ENCODE measurements at regions not wholly inside any gene's neighbourhood (a gene's known extent, or its start where the extent isn't known, plus 50 kb on each side); places are given as distances from the start of the nearest gene placed in this dataset.
A peak's percentile ranks its signal among the peaks of the same experiment; 100 is the strongest.

- no peaks in the 10 kb centered on the region for H3K36me3 ChIP-seq (ENCODE audit: control insufficient read depth in 2 of 2, insufficient read depth in 2 of 2, low read length in 1 of 2)
- no peak overlapping the region for H3K4me3 ChIP-seq (ENCODE audit: low read depth in 1 of 2, low read length in 2 of 2)
- no peak overlapping the region for H3K27ac ChIP-seq (ENCODE audit: low read depth in 2 of 2, low read length in 1 of 2)
- H3K4me1 ChIP-seq (ENCODE audit: control insufficient read depth in 2 of 2, insufficient read depth in 2 of 2, low read length in 1 of 2) = no peaks in the 10 kb centered on the region
- H3K9me3 ChIP-seq (ENCODE audit: control insufficient read depth in 2 of 2, insufficient read depth in 1 of 2, low read depth in 1 of 2, low read length in 1 of 2) = no peaks in the 10 kb centered on the region
- H3K27me3 ChIP-seq (ENCODE audit: control insufficient read depth in 1 of 2, insufficient read depth in 2 of 2, low read length in 2 of 2) = no peaks in the 10 kb centered on the region
Measured at GRCh38 chr5:68000805-68001204, 214.8 kb upstream of the PIK3R1 start.

- WGBS, 2 donors = 68 to 69% methylated on average over 2 of the region's 2 CpGs
- Histone ChIP-seq H3K4me3 (ENCODE audit: low read depth in 1 of 2, low read length in 2 of 2) (no peak overlapping the region), H3K9me3 (ENCODE audit: control insufficient read depth in 2 of 2, insufficient read depth in 1 of 2, low read depth in 1 of 2, low read length in 1 of 2) (no peaks in the 10 kb centered on the region), H3K27me3 (ENCODE audit: control insufficient read depth in 1 of 2, insufficient read depth in 2 of 2, low read length in 2 of 2) (no peaks in the 10 kb centered on the region), H3K27ac (ENCODE audit: low read depth in 2 of 2, low read length in 1 of 2) (no peak overlapping the region), H3K4me1 (ENCODE audit: control insufficient read depth in 2 of 2, insufficient read depth in 2 of 2, low read length in 1 of 2) (no peaks in the 10 kb centered on the region), H3K36me3 (ENCODE audit: control insufficient read depth in 2 of 2, insufficient read depth in 2 of 2, low read length in 1 of 2) (no peaks in the 10 kb centered on the region)
Measured at GRCh38 chr5:67999391-67999790, 216.2 kb upstream of the PIK3R1 start.

GRCh38 chr5:67998709-67999261 is 216.8 kb upstream of the PIK3R1 start:
- Histone ChIP-seq H3K27ac (ENCODE audit: low read depth in 2 of 2, low read length in 1 of 2) (peak overlapping the region; percentile 58 to 69), H3K27me3 (ENCODE audit: control insufficient read depth in 1 of 2, insufficient read depth in 2 of 2, low read length in 2 of 2) (no peaks in the 10 kb centered on the region), H3K4me1 (ENCODE audit: control insufficient read depth in 2 of 2, insufficient read depth in 2 of 2, low read length in 1 of 2) (no peaks in the 10 kb centered on the region), H3K4me3 (ENCODE audit: low read depth in 1 of 2, low read length in 2 of 2) (no peak overlapping the region), H3K9me3 (ENCODE audit: control insufficient read depth in 2 of 2, insufficient read depth in 1 of 2, low read depth in 1 of 2, low read length in 1 of 2) (no peaks in the 10 kb centered on the region), H3K36me3 (ENCODE audit: control insufficient read depth in 2 of 2, insufficient read depth in 2 of 2, low read length in 1 of 2) (no peaks in the 10 kb centered on the region)
- WGBS, 2 donors = 62 to 67% methylated on average over 7 of the region's 7 CpGs

GRCh38 chr5:67997892-67998457 is 217.6 kb upstream of the PIK3R1 start:
- Histone ChIP-seq H3K4me1 (ENCODE audit: control insufficient read depth in 2 of 2, insufficient read depth in 2 of 2, low read length in 1 of 2) (no peaks in the 10 kb centered on the region), H3K36me3 (ENCODE audit: control insufficient read depth in 2 of 2, insufficient read depth in 2 of 2, low read length in 1 of 2) (no peaks in the 10 kb centered on the region), H3K4me3 (ENCODE audit: low read depth in 1 of 2, low read length in 2 of 2) (no peak overlapping the region), H3K9me3 (ENCODE audit: control insufficient read depth in 2 of 2, insufficient read depth in 1 of 2, low read depth in 1 of 2, low read length in 1 of 2) (no peaks in the 10 kb centered on the region), H3K27ac (ENCODE audit: low read depth in 2 of 2, low read length in 1 of 2) (peak overlapping the region in 1 of 2 donors; percentile 1), H3K27me3 (ENCODE audit: control insufficient read depth in 1 of 2, insufficient read depth in 2 of 2, low read length in 2 of 2) (no peaks in the 10 kb centered on the region)
- WGBS, 2 donors = 90 to 97% methylated on average over 3 to 4 of the region's 5 CpGs

- WGBS, 2 donors = 83 to 94% methylated on average over 1 of the region's 1 CpG
- Histone ChIP-seq H3K4me3 (ENCODE audit: low read depth in 1 of 2, low read length in 2 of 2) (no peak overlapping the region), H3K4me1 (ENCODE audit: control insufficient read depth in 2 of 2, insufficient read depth in 2 of 2, low read length in 1 of 2) (no peaks in the 10 kb centered on the region), H3K36me3 (ENCODE audit: control insufficient read depth in 2 of 2, insufficient read depth in 2 of 2, low read length in 1 of 2) (no peaks in the 10 kb centered on the region), H3K9me3 (ENCODE audit: control insufficient read depth in 2 of 2, insufficient read depth in 1 of 2, low read depth in 1 of 2, low read length in 1 of 2) (no peaks in the 10 kb centered on the region), H3K27ac (ENCODE audit: low read depth in 2 of 2, low read length in 1 of 2) (peak overlapping the region in 1 of 2 donors; percentile 29), H3K27me3 (ENCODE audit: control insufficient read depth in 1 of 2, insufficient read depth in 2 of 2, low read length in 2 of 2) (no peaks in the 10 kb centered on the region)
Measured at GRCh38 chr5:67997148-67997547, 218.4 kb upstream of the PIK3R1 start.

- peak overlapping the region in 1 of 2 donors; percentile 24 for H3K27ac ChIP-seq (ENCODE audit: low read depth in 2 of 2, low read length in 1 of 2)
- no peaks in the 10 kb centered on the region for H3K4me1 ChIP-seq (ENCODE audit: control insufficient read depth in 2 of 2, insufficient read depth in 2 of 2, low read length in 1 of 2)
- 79 to 85% methylated on average over 10 of the region's 10 CpGs for WGBS, 2 donors
- no peaks in the 10 kb centered on the region for H3K36me3 ChIP-seq (ENCODE audit: control insufficient read depth in 2 of 2, insufficient read depth in 2 of 2, low read length in 1 of 2)
- H3K4me3 ChIP-seq (ENCODE audit: low read depth in 1 of 2, low read length in 2 of 2) = no peak overlapping the region
- no peaks in the 10 kb centered on the region for H3K9me3 ChIP-seq (ENCODE audit: control insufficient read depth in 2 of 2, insufficient read depth in 1 of 2, low read depth in 1 of 2, low read length in 1 of 2)
- H3K27me3 ChIP-seq (ENCODE audit: control insufficient read depth in 1 of 2, insufficient read depth in 2 of 2, low read length in 2 of 2) = no peaks in the 10 kb centered on the region
Measured at GRCh38 chr5:67996596-67996995, 219.0 kb upstream of the PIK3R1 start.

- no peak overlapping the region for H3K27ac ChIP-seq (ENCODE audit: low read depth in 2 of 2, low read length in 1 of 2)
- H3K27me3 ChIP-seq (ENCODE audit: control insufficient read depth in 1 of 2, insufficient read depth in 2 of 2, low read length in 2 of 2) = no peaks in the 10 kb centered on the region
- no peaks in the 10 kb centered on the region for H3K36me3 ChIP-seq (ENCODE audit: control insufficient read depth in 2 of 2, insufficient read depth in 2 of 2, low read length in 1 of 2)
- WGBS, 2 donors = 54 to 55% methylated on average over 3 of the region's 3 CpGs
- no peaks in the 10 kb centered on the region for H3K4me1 ChIP-seq (ENCODE audit: control insufficient read depth in 2 of 2, insufficient read depth in 2 of 2, low read length in 1 of 2)
- H3K4me3 ChIP-seq (ENCODE audit: low read depth in 1 of 2, low read length in 2 of 2) = no peak overlapping the region
- no peaks in the 10 kb centered on the region for H3K9me3 ChIP-seq (ENCODE audit: control insufficient read depth in 2 of 2, insufficient read depth in 1 of 2, low read depth in 1 of 2, low read length in 1 of 2)
Measured at GRCh38 chr5:67992923-67993322, 222.6 kb upstream of the PIK3R1 start.

- H3K36me3 ChIP-seq (ENCODE audit: control insufficient read depth in 2 of 2, insufficient read depth in 2 of 2, low read length in 1 of 2) = no peaks in the 10 kb centered on the region
- no peaks in the 10 kb centered on the region for H3K9me3 ChIP-seq (ENCODE audit: control insufficient read depth in 2 of 2, insufficient read depth in 1 of 2, low read depth in 1 of 2, low read length in 1 of 2)
- no peaks in the 10 kb centered on the region for H3K4me1 ChIP-seq (ENCODE audit: control insufficient read depth in 2 of 2, insufficient read depth in 2 of 2, low read length in 1 of 2)
- WGBS, 2 donors = 69 to 75% methylated on average over 2 of the region's 2 CpGs
- H3K27ac ChIP-seq (ENCODE audit: low read depth in 2 of 2, low read length in 1 of 2) = no peak overlapping the region
- H3K4me3 ChIP-seq (ENCODE audit: low read depth in 1 of 2, low read length in 2 of 2) = no peak overlapping the region
- no peaks in the 10 kb centered on the region for H3K27me3 ChIP-seq (ENCODE audit: control insufficient read depth in 1 of 2, insufficient read depth in 2 of 2, low read length in 2 of 2)
Measured at GRCh38 chr5:67989456-67989855, 226.1 kb upstream of the PIK3R1 start.

GRCh38 chr5:67986761-67987160 is 228.8 kb upstream of the PIK3R1 start:
- Histone ChIP-seq H3K27me3 (ENCODE audit: control insufficient read depth in 1 of 2, insufficient read depth in 2 of 2, low read length in 2 of 2) (no peaks in the 10 kb centered on the region), H3K36me3 (ENCODE audit: control insufficient read depth in 2 of 2, insufficient read depth in 2 of 2, low read length in 1 of 2) (no peaks in the 10 kb centered on the region), H3K9me3 (ENCODE audit: control insufficient read depth in 2 of 2, insufficient read depth in 1 of 2, low read depth in 1 of 2, low read length in 1 of 2) (no peaks in the 10 kb centered on the region), H3K4me3 (ENCODE audit: low read depth in 1 of 2, low read length in 2 of 2) (no peak overlapping the region), H3K27ac (ENCODE audit: low read depth in 2 of 2, low read length in 1 of 2) (no peak overlapping the region), H3K4me1 (ENCODE audit: control insufficient read depth in 2 of 2, insufficient read depth in 2 of 2, low read length in 1 of 2) (no peaks in the 10 kb centered on the region)
- 71 to 78% methylated on average over 2 of the region's 2 CpGs for WGBS, 2 donors

- no peaks in the 10 kb centered on the region for H3K4me1 ChIP-seq (ENCODE audit: control insufficient read depth in 2 of 2, insufficient read depth in 2 of 2, low read length in 1 of 2)
- WGBS, 2 donors = 84 to 85% methylated on average over 3 of the region's 3 CpGs
- no peak overlapping the region for H3K27ac ChIP-seq (ENCODE audit: low read depth in 2 of 2, low read length in 1 of 2)
- H3K4me3 ChIP-seq (ENCODE audit: low read depth in 1 of 2, low read length in 2 of 2) = no peak overlapping the region
- no peaks in the 10 kb centered on the region for H3K9me3 ChIP-seq (ENCODE audit: control insufficient read depth in 2 of 2, insufficient read depth in 1 of 2, low read depth in 1 of 2, low read length in 1 of 2)
- no peaks in the 10 kb centered on the region for H3K36me3 ChIP-seq (ENCODE audit: control insufficient read depth in 2 of 2, insufficient read depth in 2 of 2, low read length in 1 of 2)
- no peaks in the 10 kb centered on the region for H3K27me3 ChIP-seq (ENCODE audit: control insufficient read depth in 1 of 2, insufficient read depth in 2 of 2, low read length in 2 of 2)
Measured at GRCh38 chr5:67985686-67986387, 229.7 kb upstream of the PIK3R1 start.
